Karpas-422 (cell line): ENCODE measurements at regions not wholly inside any gene's neighbourhood (a gene's known extent, or its start where the extent isn't known, plus 50 kb on each side); places are given as distances from the start of the nearest gene placed in this dataset.
"Not testable (repeated sequence)": the region's sequence is repeated elsewhere in the genome, so short reads cannot be mapped to it uniquely, and the experiment has no call there.

Experiments
- DNase-seq: peaks from one replicate; pipeline ENCODE4 v3.0.0-alpha.2; 2015
- H2AFZ ChIP-seq: fragments of 200-600 bp; sonication (generic); 2 replicates; pipeline ENCODE4 v1.6.1; 2014; ENCODE audit warnings: antibody characterized with exemption, low read length, mixed read lengths
- H3K27ac ChIP-seq: fragments of 200-600 bp; sonication (generic); 2 replicates; pipeline ENCODE4 v1.5.1; 2014; ENCODE audit warnings: mild to moderate bottlenecking, low read length, moderate library complexity
- H3K27me3 ChIP-seq: fragments of 200-600 bp; sonication (generic); 2 replicates; pipeline ENCODE4 v1.6.1; 2014; ENCODE audit warnings: low read length, mixed read lengths
- H3K36me3 ChIP-seq: fragments of 200-600 bp; sonication (generic); 2 replicates; pipeline ENCODE4 v1.6.1; 2014; ENCODE audit warnings: low read length, mixed read lengths; ENCODE audit not compliant: insufficient read depth
- H3K4me1 ChIP-seq: fragments of 200-600 bp; sonication (generic); 2 replicates; pipeline ENCODE4 v1.6.1; 2014; ENCODE audit warnings: mild to moderate bottlenecking, low read length, mixed read lengths
- H3K4me2 ChIP-seq: fragments of 200-600 bp; sonication (generic); 2 replicates; pipeline ENCODE4 v1.6.1; 2014; ENCODE audit warnings: low read length, low read depth, mild to moderate bottlenecking; ENCODE audit not compliant: poor library complexity, severe bottlenecking
- H3K4me3 ChIP-seq: fragments of 200-600 bp; sonication (generic); 2 replicates; pipeline ENCODE4 v1.5.1; 2014; ENCODE audit warnings: mild to moderate bottlenecking, antibody characterized with exemption, low read length, mixed read lengths
- H3K79me2 ChIP-seq: fragments of 200-600 bp; sonication (generic); 2 replicates; pipeline ENCODE4 v1.6.1; 2014; ENCODE audit warnings: mild to moderate bottlenecking, low read length, mixed read lengths
- H3K9ac ChIP-seq: fragments of 200-600 bp; sonication (generic); 2 replicates; pipeline ENCODE4 v1.6.0; 2014; ENCODE audit warnings: low read length
- H3K9me2 ChIP-seq: fragments of 200-600 bp; sonication (generic), shearing (Covaris generic); replicated peaks from 2 replicates; pipeline ENCODE4 v1.6.0; 2014; ENCODE audit warnings: mild to moderate bottlenecking, low read length, moderate library complexity; ENCODE audit not compliant: insufficient read depth
- H3K9me3 ChIP-seq: fragments of 300-700, 200-600 bp; sonication (generic); 2 replicates; pipeline ENCODE4 v1.6.1; 2014; ENCODE audit warnings: low read length, mixed read lengths
- H4K20me1 ChIP-seq: fragments of 200-600 bp; sonication (generic); 2 replicates; pipeline ENCODE4 v1.6.1; 2014; ENCODE audit warnings: mild to moderate bottlenecking, antibody characterized with exemption, low read length, low read depth; ENCODE audit not compliant: insufficient read depth

GRCh38 chr4:115213716-115214115 lies 100.3 kb upstream of the NDST4 start:
- no peaks in the 10 kb centered on the region for H3K36me3 ChIP-seq
- H3K9ac ChIP-seq, result no peak overlapping the region
- H2AFZ ChIP-seq, result no peak overlapping the region
- H3K4me3 ChIP-seq, result no peak overlapping the region
- no peak for DNase-seq
- H3K4me2 ChIP-seq, result no peak overlapping the region
- H4K20me1 ChIP-seq, result no peaks in the 10 kb centered on the region
- no peaks in the 10 kb centered on the region for H3K9me2 ChIP-seq
- no peaks in the 10 kb centered on the region for H3K79me2 ChIP-seq
- H3K4me1 ChIP-seq, result no peaks in the 10 kb centered on the region
- H3K27ac ChIP-seq, result no peak overlapping the region
- H3K9me3 ChIP-seq, result no peaks in the 10 kb centered on the region
- no peaks in the 10 kb centered on the region for H3K27me3 ChIP-seq

DNA sequence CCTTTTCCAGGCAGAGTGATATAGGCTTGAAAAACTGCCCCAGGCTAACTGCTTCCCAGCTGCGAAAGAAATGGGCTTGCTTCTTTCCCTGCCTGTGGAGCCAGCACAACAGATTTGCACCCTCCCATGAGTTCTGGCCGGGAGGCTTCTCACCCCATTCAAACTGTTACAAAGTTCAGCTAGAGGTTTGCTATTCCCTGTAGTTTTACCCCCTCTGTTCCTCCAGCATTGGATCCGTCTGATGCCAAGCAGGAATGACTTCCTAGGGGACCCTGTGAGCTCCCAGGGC lies 87.6 kb upstream of the NDST4 start:
- Histone ChIP-seq H3K9me3 (no peaks in the 10 kb centered on the region), H3K27me3 (no peaks in the 10 kb centered on the region), H3K79me2 (no peaks in the 10 kb centered on the region), H2AFZ (no peak overlapping the region), H3K9ac (no peak overlapping the region), H3K27ac (no peak overlapping the region), H4K20me1 (no peaks in the 10 kb centered on the region), H3K4me1 (no peaks in the 10 kb centered on the region), H3K4me2 (no peak overlapping the region), H3K36me3 (no peaks in the 10 kb centered on the region), H3K4me3 (no peak overlapping the region), H3K9me2 (no peaks in the 10 kb centered on the region)
- DNase-seq, result no peak

GRCh38 chr4:115200201-115201041 lies 87.0 kb upstream of the NDST4 start:
- not testable (repeated sequence) for H3K36me3 ChIP-seq, H3K4me2 ChIP-seq, H3K4me3 ChIP-seq, H4K20me1 ChIP-seq, H3K9me2 ChIP-seq, DNase-seq, H3K9ac ChIP-seq, H3K4me1 ChIP-seq, H3K27me3 ChIP-seq, H3K79me2 ChIP-seq, H3K9me3 ChIP-seq, H3K27ac ChIP-seq, H2AFZ ChIP-seq

DNA sequence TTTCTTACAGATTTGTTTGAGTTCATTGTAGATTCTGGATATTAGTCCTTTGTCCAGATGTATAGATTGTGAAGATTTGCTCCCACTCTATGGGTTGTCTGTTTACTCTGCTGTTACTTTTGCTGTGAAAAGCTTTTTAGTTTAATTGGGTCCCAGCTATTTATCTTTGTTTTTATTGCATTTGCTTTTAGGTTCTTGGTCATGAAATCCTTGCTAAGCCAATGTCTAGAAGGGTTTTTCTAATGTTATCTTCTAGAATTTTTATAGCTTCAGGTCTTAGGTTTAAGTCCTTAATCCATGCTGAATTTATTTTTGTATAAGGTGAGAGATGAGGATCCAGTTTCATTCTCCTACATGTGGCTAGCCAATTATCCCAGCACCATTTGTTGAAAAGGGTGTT lies 81.2 kb upstream of the NDST4 start:
- H3K9ac ChIP-seq, H3K4me1 ChIP-seq, H3K36me3 ChIP-seq, H3K9me2 ChIP-seq, DNase-seq, H4K20me1 ChIP-seq, H2AFZ ChIP-seq, H3K27me3 ChIP-seq, H3K27ac ChIP-seq, H3K4me3 ChIP-seq, H3K4me2 ChIP-seq, H3K9me3 ChIP-seq, H3K79me2 ChIP-seq: not testable (repeated sequence)

- Histone ChIP-seq H3K4me2 (no peak overlapping the region), H2AFZ (no peak overlapping the region), H4K20me1 (no peaks in the 10 kb centered on the region), H3K4me3 (no peak overlapping the region), H3K9ac (no peak overlapping the region), H3K27me3 (no peaks in the 10 kb centered on the region), H3K79me2 (no peaks in the 10 kb centered on the region), H3K9me2 (no peaks in the 10 kb centered on the region), H3K36me3 (no peaks in the 10 kb centered on the region), H3K27ac (no peak overlapping the region), H3K9me3 (no peaks in the 10 kb centered on the region), H3K4me1 (no peaks in the 10 kb centered on the region)
- no peak for DNase-seq
These were observed 77.1 kb upstream of the NDST4 start for GRCh38 chr4:115190529-115190928.

- no peak overlapping the region for H3K4me2 ChIP-seq
- no peaks in the 10 kb centered on the region for H3K9me3 ChIP-seq
- H2AFZ ChIP-seq, result no peak overlapping the region
- H3K27me3 ChIP-seq, result no peaks in the 10 kb centered on the region
- DNase-seq, result no peak
- H3K4me3 ChIP-seq, result no peak overlapping the region
- H3K36me3 ChIP-seq, result no peaks in the 10 kb centered on the region
- H3K9ac ChIP-seq, result no peak overlapping the region
- H3K4me1 ChIP-seq, result no peaks in the 10 kb centered on the region
- H3K79me2 ChIP-seq, result no peaks in the 10 kb centered on the region
- H3K9me2 ChIP-seq, result no peaks in the 10 kb centered on the region
- no peaks in the 10 kb centered on the region for H4K20me1 ChIP-seq
- no peak overlapping the region for H3K27ac ChIP-seq
These were observed 73.7 kb upstream of the NDST4 start for GRCh38 chr4:115187136-115187535.

DNA sequence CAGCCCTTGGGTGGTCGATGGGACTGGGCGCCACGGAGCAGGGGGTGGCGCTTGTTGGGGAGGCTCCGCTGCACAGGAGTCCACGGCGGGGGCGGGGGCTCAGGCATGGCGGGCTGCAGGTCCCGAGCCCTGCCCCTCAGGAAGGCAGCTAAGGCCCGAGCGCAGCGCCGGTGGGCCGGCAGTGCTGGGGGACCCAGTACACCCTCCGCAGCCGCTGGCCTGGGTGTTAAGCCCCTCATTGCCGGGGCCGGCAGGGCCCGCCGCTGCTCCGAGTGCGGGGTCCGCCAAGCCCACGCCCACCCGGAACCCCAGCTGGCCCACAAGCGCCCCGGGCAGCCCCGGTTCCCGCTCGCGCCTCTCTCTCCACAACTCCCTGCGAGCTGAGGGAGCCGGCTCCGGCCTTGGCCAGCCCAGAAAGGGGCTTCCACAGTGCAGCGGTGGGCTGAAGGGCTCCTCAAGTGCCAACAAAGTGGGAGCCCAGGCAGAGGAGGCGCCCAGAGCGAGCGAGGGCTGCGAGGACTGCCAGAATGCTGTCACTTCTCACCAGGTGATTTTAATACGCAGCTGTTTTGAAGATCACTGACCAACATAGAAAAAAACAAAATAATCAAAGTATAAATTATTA lies 66.1 kb upstream of the NDST4 start:
- not testable (repeated sequence) for H3K79me2 ChIP-seq, H4K20me1 ChIP-seq, H2AFZ ChIP-seq, H3K9me2 ChIP-seq, H3K9ac ChIP-seq, H3K4me3 ChIP-seq, H3K4me2 ChIP-seq, H3K27me3 ChIP-seq, H3K9me3 ChIP-seq, H3K36me3 ChIP-seq, H3K4me1 ChIP-seq, DNase-seq, H3K27ac ChIP-seq

- DNase-seq, H3K9ac ChIP-seq, H3K4me1 ChIP-seq, H3K27me3 ChIP-seq, H3K4me3 ChIP-seq, H4K20me1 ChIP-seq, H3K4me2 ChIP-seq, H3K9me3 ChIP-seq, H2AFZ ChIP-seq, H3K79me2 ChIP-seq, H3K9me2 ChIP-seq, H3K27ac ChIP-seq, H3K36me3 ChIP-seq: not testable (repeated sequence)
These were observed 65.3 kb upstream of the NDST4 start for GRCh38 chr4:115178687-115179086.
